NCI-H774 (cell line): ENCODE measurements at regions not wholly inside any gene's neighbourhood (a gene's known extent, or its start where the extent isn't known, plus 50 kb on each side); places are given as distances from the start of the nearest gene placed in this dataset.
"Not testable (repeated sequence)": the region's sequence is repeated elsewhere in the genome, so short reads cannot be mapped to it uniquely, and the experiment has no call there.

Source experiments
- DNase-seq: peaks from one replicate; lab custom pipeline; 2025; lab: John Stamatoyannopoulos, UW

GRCh38 chr7:110397927-110398660 lies 692.8 kb upstream of the LRRN3 start:
- no peak for DNase-seq

- no peak for DNase-seq
These were observed 691.5 kb upstream of the LRRN3 start for GRCh38 chr7:110399421-110399820.

- DNase-seq: no peak
These were observed 690.5 kb upstream of the LRRN3 start for GRCh38 chr7:110400411-110400810.

- DNase-seq: no peak
These were observed 683.7 kb upstream of the LRRN3 start for GRCh38 chr7:110407242-110407641.

GRCh38 chr7:110407706-110408105 lies 683.2 kb upstream of the LRRN3 start:
- DNase-seq: no peak

GRCh38 chr7:110412614-110413013 lies 678.3 kb upstream of the LRRN3 start:
- no peak for DNase-seq

- DNase-seq: no peak
These were observed 677.9 kb upstream of the LRRN3 start for GRCh38 chr7:110413038-110413437.

- no peak for DNase-seq
These were observed 673.3 kb upstream of the LRRN3 start for GRCh38 chr7:110417611-110418010.

- no peak for DNase-seq
These were observed 672.2 kb upstream of the LRRN3 start for GRCh38 chr7:110418659-110419280.

GRCh38 chr7:110420788-110421187 lies 670.1 kb upstream of the LRRN3 start:
- no peak for DNase-seq

- no peak for DNase-seq
These were observed 669.3 kb upstream of the LRRN3 start for GRCh38 chr7:110421490-110422241.

GRCh38 chr7:110432061-110432553 lies 658.8 kb upstream of the LRRN3 start:
- DNase-seq: no peak

- not testable (repeated sequence) for DNase-seq
These were observed 652.0 kb upstream of the LRRN3 start for GRCh38 chr7:110438926-110439325.

GRCh38 chr7:110442381-110442837 lies 648.5 kb upstream of the LRRN3 start:
- peak; percentile 10 for DNase-seq

- no peak for DNase-seq
These were observed 644.3 kb upstream of the LRRN3 start for GRCh38 chr7:110446658-110447057.

GRCh38 chr7:110448918-110449317 lies 642.0 kb upstream of the LRRN3 start:
- no peak for DNase-seq

GRCh38 chr7:110454713-110455112 lies 636.2 kb upstream of the LRRN3 start:
- DNase-seq: no peak

- no peak for DNase-seq
These were observed 629.3 kb upstream of the LRRN3 start for GRCh38 chr7:110461621-110462020.

- DNase-seq: no peak
These were observed 620.5 kb upstream of the LRRN3 start for GRCh38 chr7:110470420-110470819.

GRCh38 chr7:110472419-110472818 lies 618.5 kb upstream of the LRRN3 start:
- DNase-seq: not testable (repeated sequence)

- DNase-seq: no peak
These were observed 610.0 kb upstream of the LRRN3 start for GRCh38 chr7:110480964-110481363.

GRCh38 chr7:110483553-110483952 lies 607.4 kb upstream of the LRRN3 start:
- DNase-seq: no peak

- no peak for DNase-seq
These were observed 606.6 kb upstream of the LRRN3 start for GRCh38 chr7:110484356-110484755.
